GM18909 (cell line): ENCODE measurements at regions not wholly inside any gene's neighbourhood (a gene's known extent, or its start where the extent isn't known, plus 50 kb on each side); places are given as distances from the start of the nearest gene placed in this dataset.
A peak's percentile ranks its signal among the peaks of the same experiment; 100 is the strongest.
"Not testable (repeated sequence)": the region's sequence is repeated elsewhere in the genome, so short reads cannot be mapped to it uniquely, and the experiment has no call there.

ENCODE experiments used
- ATAC-seq: cut with Tn5 transposase; IDR thresholded peaks from one replicate; pipeline ENCODE4 v1.9.1; 2021; ENCODE audit warnings: mild to moderate bottlenecking; ENCODE audit not compliant: unreplicated experiment, poor library complexity

DNA sequence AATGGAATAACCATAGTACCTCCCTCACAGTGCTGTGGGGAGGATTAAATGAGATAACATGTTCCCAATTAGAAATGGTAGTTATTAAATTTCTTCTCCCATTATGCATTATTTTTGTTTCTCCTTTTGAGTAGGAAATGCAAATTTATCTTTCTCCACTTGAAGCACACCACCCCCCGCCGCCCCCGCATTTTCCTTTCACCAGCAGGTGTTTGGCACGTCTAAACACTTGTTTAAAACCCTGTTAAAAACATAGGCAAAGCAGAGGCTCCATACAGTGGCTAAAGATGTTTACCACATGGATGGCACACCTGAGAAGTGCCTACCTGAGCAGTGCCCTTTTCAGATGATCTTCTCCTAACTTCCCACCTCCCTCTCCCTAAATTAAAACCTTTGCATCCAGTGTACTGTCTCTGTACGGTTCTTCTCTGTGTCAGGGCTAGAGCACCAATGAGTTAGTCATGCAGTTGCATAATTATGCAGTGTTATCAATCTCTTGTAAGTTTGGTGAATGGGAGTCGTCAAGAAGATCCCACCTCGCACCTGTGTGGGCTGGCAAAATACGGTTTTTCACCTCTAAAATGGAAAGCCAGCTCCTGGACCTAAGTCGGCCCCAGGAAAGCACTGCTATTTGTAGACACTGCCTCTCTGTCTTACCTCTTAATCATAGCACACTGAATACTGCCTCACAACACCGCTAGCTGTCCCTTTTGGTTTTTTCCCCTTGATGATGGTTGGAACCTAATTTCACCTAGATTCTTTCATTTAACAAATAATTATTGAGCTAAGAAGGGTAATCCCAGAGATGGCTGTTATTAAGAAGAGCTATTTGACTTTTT, 122.0 kb downstream of the CT47B1 start:
- no peak for ATAC-seq

DNA sequence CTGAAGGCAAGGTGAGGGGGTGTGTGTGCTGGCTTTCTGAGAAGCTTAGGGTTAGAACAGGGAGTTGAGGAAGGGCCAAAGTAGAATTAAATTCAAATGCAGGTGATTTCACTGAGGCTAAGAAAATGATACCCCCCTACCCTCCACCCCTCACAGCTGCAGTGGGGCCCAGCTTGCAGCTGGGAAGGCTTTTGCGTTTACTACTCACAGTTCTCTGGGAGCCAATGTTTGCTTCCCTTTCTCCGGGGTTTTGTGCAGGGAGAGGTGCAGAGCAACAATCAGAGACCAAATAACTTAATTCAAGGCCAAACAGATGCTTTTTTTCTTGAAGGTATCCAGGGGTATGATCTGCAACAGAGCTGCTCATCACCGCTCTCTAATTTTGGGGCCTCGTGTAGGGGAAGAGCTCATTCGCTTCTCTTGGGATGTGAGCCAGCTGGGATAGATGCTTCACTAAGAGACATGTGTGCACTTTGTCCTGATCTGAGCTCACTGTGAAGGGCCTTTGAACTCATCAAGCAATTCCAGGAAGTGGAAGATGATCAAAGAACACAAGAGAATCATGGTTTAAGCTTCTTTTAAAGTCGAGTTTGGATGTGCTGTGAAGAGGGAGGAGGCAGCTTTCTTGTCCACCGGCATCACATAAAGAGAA, 122.7 kb upstream of the C1GALT1C1 start:
- no peak for ATAC-seq

DNA sequence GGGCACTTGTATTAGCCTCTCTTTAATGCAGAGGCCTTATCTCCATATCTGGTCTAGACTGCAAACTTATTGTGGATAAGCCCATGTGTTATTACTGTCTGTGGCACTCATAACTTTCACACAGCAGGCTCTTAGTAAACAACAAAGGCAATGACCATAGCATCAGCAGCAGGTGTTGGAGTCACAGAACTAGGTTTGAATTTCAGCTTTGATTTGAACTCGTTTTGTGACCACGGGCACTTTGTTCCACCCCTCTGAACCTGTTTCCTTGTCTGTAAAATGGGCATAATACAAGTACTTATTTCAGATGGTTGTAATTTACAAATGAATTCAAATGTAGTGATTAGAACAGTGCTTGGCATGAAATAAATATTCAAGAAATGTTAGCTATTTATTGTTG, 121.8 kb upstream of the C1GALT1C1 start:
- no peak for ATAC-seq

DNA sequence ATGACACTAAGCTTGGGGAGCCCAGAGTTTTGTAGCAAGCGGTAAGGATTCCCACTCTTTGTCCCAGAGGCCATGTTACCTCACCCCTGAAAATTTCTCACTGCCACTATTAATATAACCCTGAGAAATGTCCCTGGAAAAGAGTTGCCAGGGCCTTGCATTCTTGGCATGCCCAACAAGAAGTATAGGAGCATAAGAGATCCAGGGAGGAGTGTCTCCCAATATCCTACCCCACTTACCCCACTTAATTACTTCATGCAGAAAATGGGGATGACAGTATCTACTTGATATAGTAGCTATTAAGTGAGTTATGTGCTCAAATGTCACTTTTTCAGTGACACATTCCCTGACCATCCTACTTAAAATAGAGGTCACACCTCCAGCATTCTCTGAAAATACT, 120.5 kb upstream of the C1GALT1C1 start:
- ATAC-seq = no peak

DNA sequence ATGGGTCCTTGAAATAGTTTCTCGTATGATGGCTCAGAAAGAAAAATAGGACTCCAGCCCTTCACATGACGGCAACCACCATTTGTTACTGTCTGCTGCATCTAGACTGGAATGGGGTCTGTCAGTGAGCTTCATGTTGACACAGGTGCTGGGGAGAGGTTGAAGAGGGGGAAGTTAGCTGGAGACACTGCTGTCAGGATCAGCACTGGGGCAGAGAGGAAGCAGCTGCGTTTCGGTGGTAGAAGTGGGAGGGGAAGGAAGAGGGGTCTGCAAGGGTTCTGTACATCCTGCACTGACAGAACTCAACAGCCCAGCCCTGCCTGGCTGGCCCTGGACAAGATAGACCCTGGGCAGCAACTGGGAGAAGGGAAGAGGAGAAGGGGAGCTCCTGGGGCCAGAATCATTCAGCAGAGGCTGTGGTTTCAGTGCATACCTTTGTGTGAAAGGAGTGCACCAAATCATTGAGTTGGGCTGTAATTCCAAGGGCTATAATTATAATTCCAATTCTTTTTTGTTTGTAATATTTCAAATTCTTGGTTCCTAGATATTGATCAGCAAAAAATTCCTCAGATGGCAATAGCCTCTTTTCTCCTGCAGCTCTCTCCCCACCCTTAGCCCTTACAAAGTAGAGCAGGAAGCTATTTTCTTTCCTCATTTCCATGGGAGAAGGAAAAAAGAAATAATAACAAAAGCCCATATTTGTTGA, 119.4 kb upstream of the C1GALT1C1 start:
- ATAC-seq = peak; percentile 90

DNA sequence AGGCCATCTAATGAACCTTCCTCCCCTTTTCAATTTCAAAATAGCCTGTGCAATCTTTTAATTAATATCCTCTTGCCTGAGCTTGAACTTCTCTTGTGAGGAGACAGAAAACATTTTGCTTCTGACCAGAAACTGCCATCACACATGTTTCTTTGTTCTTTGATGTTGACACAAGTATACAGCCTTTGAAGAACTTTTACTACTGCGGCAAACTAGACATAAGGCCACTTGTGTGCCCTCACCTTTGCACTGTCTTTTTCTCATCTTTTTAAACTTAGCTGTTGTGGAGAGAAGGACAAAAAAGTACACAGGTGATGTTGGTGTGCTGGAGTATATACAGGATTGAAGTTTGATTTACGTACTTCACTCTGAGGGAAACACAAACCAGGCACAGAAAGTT, 116.3 kb upstream of the C1GALT1C1 start:
- no peak for ATAC-seq

DNA sequence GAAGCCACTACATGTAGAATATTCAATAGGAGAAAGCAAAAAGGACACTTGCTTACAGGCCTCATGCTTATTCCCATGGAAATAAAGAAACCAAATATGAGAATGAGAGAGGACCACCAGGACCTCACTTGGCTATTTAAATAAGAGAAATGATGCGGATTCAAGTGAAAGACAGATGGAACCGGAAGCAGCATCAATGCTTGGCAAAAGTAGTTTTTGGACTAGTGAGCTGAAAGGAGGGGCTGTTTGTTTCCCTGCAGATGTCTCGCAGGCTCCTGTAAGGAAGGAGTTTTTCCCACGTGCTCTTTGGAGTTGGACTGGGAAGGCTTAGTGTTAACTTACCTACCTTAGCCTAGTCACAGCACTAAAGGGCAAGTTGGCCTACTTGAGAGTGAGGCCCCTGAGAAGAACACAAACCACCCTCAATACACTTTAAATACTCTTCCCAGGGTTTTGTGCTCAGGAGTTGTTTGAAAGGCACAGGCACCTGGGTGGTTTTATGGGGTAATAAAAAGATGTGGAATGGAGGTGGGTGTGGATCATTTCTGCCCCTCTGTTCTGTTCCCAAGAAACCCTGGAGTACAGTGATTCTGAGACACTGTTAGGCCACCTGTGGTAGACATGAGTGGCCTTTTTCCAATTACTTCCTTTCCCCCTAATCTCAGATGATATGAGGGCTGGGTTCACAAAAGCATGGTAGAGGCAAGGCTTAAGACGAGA, 113.3 kb upstream of the C1GALT1C1 start:
- ATAC-seq = no peak

DNA sequence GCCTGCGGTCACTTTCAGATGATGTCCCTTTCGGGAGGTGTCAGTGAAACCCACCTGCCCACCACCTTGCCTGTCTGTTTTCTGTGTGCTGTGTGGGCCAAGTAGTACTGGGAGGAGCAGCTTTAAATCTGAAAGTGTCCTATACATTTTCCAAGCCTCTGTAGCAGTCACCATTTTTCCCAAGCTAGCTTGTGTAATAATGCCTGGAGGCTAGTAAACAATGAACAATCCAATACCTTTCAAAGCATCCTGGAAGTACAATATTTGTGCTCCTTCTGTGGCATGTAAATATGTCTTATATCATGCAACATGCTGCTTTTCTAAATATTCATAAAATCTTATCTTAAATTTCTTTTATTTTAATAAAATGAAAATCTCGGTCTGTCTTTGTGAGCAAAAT, 111.6 kb upstream of the C1GALT1C1 start:
- ATAC-seq = no peak

DNA sequence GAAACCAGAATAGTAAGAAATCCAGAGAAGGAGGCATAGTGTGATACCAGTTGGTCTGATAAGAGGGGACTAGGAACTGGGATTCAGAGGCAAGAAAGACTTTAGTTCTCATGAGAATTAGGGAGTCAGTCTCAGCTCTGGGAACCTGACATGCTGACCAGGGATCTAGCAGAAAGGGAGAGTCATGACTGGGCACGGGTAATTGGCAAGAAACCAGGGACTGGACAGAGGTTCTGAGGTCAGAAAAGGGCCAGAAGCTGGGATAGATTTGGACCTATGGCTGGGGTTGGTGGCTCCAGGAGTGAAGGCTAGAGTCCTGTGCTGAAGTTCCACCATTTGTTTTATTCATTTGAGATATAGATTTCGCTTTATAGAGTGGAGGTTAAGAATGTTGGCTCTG, 110.2 kb upstream of the C1GALT1C1 start:
- no peak for ATAC-seq

DNA sequence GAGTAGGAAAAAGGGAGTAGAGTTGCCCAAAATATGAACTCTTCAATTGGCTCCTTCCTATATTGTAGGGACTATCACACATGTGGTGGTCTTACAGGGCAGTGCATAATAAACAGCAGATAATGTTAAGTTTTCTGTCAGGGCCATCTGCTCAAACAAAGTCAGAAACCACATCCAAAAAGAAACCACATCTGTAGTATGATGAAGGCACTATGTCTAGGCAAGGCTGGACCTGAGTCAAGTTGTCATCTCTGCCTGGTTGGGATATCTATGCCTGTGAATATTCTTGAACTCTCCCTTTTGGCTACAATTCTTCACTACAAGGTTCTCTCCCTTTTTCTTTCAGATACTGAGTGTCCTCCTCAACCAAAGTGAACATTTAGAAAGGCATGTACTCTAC, 109.4 kb upstream of the C1GALT1C1 start:
- ATAC-seq = no peak

DNA sequence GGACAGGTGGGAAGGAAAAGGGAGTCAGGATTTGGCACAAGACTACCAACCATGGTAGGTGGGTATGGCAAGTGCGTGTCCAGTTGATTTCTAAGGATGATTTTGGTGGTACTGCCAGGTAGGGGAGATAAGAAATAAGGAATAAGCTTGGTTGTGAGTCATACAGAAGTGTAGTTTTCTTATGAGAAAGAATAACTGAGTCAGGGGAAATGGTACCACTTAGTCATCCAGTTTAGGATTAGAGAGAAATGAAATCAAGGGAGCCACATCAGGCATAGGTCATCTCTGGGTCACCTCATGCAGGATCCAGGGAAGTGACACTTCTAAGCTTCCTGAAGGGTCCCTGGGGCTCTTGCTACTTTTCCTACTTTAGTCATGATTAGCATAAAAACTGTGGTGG, 107.1 kb upstream of the C1GALT1C1 start:
- no peak for ATAC-seq

DNA sequence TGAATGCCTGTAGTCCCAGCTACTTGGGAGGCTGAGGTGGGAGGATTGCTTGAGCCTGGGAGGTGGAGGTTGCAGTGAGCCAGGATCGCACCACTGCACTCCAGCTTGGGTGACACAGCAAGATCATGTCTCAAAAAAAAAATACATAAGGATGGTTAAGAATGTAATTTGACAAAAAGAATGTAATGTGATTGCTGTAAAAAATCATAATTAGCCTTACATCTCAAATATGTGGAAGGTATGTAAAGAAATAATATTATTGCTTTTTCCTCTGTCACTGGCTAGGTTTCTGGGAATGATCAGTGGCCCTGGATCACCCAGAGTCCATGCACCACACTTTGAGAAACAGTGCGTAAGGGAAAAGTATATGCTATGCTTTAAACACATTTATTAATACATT, 106.1 kb upstream of the C1GALT1C1 start:
- no peak for ATAC-seq

DNA sequence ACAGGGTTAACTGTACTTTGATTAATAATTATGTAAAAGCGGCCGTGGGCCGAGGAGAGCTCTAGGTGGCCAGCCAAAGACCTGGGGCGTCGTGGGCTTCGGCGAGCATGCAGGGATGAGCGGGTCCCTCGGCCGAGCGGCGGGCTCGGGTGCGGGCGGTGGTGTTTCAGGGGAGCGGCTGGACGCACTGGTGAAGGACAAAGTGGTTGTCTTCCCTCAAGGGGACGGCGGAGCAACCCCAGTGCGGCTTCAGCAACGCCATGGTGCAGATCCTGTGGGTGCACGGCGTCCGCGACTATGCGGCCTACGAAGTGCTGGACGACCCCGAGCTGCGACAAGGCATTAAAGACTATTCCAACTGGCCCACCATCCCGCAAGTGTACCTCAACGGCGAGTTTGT, 103.0 kb upstream of the C1GALT1C1 start:
- no peak for ATAC-seq

DNA sequence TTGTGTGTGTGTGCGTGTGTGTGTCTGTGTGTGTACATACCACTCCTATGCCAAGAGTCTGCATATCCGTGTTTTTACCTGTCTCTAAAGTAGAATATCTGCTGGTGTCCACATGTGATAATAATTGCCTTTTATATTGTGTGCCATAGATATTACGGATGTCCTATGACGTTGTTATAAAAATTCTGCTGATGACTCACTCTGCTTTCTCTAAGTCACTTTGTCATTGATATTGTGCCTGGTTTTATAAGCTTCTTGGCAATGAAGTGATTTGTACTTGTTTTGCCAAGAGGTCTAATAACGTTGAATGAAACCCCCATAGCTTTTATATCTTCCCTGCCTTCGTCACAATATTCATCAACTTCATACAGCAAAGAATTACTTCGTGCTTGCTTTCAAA, 102.6 kb upstream of the C1GALT1C1 start:
- no peak for ATAC-seq

DNA sequence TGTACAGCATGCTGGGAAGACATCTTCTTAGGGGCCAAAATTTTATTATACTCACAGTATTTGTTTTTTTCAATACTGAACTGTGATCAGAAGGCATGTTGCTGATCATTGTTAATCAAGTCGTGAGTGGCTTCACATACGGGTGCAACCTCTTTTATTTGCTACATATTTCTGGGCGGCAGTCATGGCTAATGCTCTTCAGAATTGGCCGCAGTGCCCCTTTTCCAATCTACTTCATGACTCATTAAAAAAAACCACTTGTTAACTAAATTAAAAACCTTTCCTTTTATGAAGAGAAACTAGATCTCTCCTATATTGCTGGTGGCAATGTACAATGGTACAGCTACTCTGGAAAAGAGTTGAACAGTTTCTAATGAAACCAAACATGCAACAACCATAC, 101.5 kb upstream of the C1GALT1C1 start:
- ATAC-seq = no peak

DNA sequence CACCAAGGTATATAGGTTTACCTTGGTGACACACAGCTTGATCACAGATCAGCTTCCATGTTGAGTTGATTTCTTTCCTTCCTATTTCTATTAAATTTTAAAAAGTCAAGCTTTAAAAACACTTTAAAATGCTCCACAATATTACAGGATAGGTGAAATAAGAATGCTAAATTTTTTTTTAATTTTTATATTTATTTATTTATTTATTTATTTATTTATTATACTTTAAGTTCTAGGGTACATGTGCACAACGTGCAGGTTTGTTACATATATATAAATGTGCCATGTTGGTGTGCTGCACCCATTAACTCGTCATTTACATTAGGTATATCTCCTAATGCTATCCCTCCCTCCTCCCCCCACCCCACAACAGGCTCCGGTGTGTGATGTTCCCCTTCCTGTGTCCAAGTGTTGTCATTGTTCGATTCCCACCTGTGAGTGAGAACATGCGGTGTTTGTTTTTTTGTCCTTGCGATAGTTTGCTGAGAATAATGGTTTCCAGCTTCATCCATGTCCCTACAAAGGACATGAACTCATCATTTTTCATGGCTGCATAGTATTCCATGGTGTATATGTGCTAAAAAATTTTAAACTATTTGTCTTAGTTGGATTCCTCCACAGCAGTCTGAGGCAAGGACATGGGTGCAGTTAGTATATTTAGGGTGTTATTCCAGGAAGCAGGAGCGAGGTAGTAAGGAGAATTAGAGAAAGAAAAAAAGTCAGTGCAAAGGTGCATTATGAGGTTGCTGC, 99.8 kb upstream of the C1GALT1C1 start:
- not testable (repeated sequence) for ATAC-seq

DNA sequence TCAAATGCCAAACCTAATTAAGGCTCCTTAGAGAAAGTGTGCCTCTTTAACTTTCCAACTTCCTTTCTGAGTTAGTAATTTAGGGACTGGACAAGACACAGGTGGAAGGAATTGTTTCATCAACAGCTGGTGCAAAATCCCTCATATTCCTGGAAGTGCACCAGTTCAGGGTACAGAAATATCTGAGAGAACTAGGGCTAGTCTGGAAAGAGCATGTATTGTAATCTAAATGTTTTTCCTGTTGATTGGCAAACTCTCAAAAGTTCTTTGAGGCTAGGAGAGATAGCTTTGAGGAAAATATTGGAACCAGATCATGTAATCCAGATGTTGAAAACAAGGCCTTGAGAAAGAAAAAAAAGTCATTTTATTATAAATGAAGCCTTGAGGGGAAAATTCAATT, 98.1 kb upstream of the C1GALT1C1 start:
- ATAC-seq = no peak

DNA sequence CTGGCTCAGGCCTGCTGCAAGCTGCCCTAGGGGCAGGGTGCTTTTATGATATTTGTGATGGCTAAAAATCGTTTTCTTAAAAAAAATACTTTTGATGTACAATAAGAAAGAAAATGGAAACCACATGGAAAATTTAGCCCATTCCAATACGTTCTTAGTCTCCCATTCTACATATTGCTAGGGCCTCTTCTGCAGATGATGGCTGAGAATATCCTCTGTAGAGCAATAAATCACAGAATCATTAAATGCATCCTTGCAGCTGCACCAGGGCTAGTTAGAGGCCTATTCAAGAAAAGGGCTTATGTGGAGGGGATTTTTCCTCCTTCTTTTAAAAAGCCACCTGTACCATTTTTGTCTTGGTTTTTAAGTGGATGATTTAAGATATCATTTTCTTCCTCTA, 97.6 kb upstream of the C1GALT1C1 start:
- no peak for ATAC-seq

DNA sequence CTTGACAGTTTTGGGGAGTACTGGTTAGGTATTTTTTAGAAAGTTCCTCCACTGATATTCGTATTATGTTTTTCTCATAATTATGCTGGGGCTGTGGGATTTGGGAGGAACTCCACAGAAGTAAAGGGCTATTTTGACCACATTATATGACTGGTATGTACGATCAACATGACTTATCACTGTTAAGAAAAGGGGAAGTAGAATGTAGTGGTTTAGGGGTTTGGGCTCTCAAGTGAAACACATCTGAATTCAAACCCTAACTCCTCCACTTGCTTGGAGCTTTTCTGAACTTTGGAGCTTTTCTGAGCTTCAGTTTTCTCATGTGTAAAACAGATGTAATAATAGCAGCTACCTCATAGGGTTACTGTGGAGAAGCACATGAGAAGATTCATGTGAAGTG, 96.4 kb upstream of the C1GALT1C1 start:
- ATAC-seq = peak; percentile 99

DNA sequence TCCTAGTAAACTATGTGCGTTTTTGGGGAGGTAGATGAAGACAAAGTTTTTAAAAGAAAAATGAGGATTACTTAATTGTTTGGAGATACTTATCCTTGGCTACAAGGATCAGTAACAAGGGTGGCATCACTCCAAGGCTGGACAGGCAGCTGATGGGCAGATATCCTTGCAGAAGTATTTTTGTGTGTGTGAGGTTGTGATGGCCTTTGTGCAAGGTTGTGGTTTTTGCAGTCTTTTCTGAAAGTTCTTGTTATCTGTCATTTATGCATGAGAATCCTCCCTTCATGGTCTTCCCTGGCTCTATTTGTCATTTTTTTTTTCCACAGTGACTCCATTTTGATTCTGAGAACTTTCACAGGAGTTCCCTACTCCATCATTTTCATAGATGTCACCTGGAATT, 96.0 kb upstream of the C1GALT1C1 start:
- no peak for ATAC-seq
